ENCODE measurements at regions not wholly inside any gene's neighbourhood (a gene's known extent, or its start where the extent isn't known, plus 50 kb on each side); places are given as distances from the start of the nearest gene placed in this dataset.

DNA sequence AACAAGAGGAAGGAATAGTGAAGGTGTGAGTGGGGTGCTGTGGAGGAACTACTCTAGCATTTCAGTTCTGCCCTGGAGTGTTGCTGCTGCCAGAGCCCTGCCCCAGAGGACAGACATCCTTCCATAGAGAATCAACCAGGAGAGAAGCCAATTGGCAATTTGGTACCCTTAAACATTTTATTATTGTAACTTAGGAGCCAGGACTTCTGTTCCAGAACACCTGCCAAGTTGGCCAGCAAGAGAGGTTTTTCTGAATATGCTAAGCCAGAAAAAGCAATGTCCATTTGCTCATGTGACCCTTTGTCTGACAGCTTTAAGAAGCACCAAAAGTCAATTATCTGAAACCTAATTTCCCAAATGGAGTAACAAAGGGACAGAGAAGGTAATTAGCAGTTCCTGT is 264.9 kb downstream of the MEX3B start:
- intact Hi-C loops (cut with micrococcal nuclease): no loop called here
- Histone ChIP-seq H2AFZ (ENCODE audit: low read depth, low read length) (no peak overlapping the region), H3K4me2 (ENCODE audit: insufficient read depth, low read length) (no peak overlapping the region), H4K20me1 (replicated peaks; ENCODE audit: control insufficient read depth, extremely low read depth, insufficient read depth, low read length) (no peaks in the 10 kb centered on the region), H3K9ac (replicated peaks; ENCODE audit: extremely low read depth, insufficient read depth, low read length) (no peak overlapping the region), H3K4me3 (replicated peaks in 1 of 3; ENCODE audit: insufficient read depth in 1 of 3, low read depth in 1 of 3, low read length in 3 of 3) (no peak overlapping the region), H3K36me3 (ENCODE audit: control insufficient read depth in 2 of 2, extremely low read depth in 1 of 2, insufficient read depth in 2 of 2, low read length in 2 of 2) (no peaks in the 10 kb centered on the region), H3K27ac (ENCODE audit: insufficient read depth, low read depth, low read length) (no peak overlapping the region), H3K9me3 (replicated peaks; ENCODE audit: control insufficient read depth, insufficient read depth, low read length) (no peaks in the 10 kb centered on the region), H3K79me2 (ENCODE audit: control insufficient read depth, insufficient read depth, low read length) (no peaks in the 10 kb centered on the region), H3K4me1 (ENCODE audit: control insufficient read depth, extremely low read depth, insufficient read depth, low read length) (no peaks in the 10 kb centered on the region), H3K9me1 (replicated peaks; ENCODE audit: control insufficient read depth, extremely low read depth, insufficient read depth, low read length) (no peaks in the 10 kb centered on the region), H3K27me3 (ENCODE audit: control insufficient read depth in 2 of 2, insufficient read depth in 2 of 2, low read length in 2 of 2) (no peaks in the 10 kb centered on the region)
- ChIA-PET CTCF (no interaction called here), POLR2A (no interaction called here)
- FAIRE-seq: no peak
- TF ChIP-seq GATA2 (IDR thresholded peaks at IDR 0.05; ENCODE audit: insufficient read depth, insufficient read length, low read depth, low read length) (no peak), POLR2A (IDR thresholded peaks at IDR 0.05; ENCODE audit: low read depth, low read length) (no peak), MYC (IDR thresholded peaks at IDR 0.05; ENCODE audit: low read depth, low read length) (no peak), POLR2AphosphoS5 (IDR thresholded peaks at IDR 0.05; ENCODE audit: insufficient read depth, low read depth, low read length) (no peak), EZH2 (IDR thresholded peaks at IDR 0.05; ENCODE audit: borderline replicate concordance, low read depth, low read length, severe bottlenecking) (no peak)
- TF ChIP-seq, protein P1, sequence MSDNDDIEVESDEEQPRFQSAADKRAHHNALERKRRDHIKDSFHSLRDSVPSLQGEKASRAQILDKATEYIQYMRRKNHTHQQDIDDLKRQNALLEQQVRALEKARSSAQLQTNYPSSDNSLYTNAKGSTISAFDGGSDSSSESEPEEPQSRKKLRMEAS (IDR thresholded peaks at IDR 0.05; ENCODE audit: insufficient read depth, insufficient read length): no peak
- TF ChIP-seq, protein P2, sequence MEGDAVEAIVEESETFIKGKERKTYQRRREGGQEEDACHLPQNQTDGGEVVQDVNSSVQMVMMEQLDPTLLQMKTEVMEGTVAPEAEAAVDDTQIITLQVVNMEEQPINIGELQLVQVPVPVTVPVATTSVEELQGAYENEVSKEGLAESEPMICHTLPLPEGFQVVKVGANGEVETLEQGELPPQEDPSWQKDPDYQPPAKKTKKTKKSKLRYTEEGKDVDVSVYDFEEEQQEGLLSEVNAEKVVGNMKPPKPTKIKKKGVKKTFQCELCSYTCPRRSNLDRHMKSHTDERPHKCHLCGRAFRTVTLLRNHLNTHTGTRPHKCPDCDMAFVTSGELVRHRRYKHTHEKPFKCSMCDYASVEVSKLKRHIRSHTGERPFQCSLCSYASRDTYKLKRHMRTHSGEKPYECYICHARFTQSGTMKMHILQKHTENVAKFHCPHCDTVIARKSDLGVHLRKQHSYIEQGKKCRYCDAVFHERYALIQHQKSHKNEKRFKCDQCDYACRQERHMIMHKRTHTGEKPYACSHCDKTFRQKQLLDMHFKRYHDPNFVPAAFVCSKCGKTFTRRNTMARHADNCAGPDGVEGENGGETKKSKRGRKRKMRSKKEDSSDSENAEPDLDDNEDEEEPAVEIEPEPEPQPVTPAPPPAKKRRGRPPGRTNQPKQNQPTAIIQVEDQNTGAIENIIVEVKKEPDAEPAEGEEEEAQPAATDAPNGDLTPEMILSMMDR (IDR thresholded peaks at IDR 0.05; ENCODE audit: extremely low read depth in 1 of 2, insufficient read depth in 1 of 2, low read depth in 1 of 2, low read length in 2 of 2): no peak
- dilution Hi-C loops (cut with MboI; ENCODE audit: extremely low pct_ligation_motif_present, low sequenced_read_pairs): no loop called here
- no peak for DNase-seq (ENCODE audit: low read depth, low spot score)
- BruUV-seq (replicated peaks): no TSS peak

DNA sequence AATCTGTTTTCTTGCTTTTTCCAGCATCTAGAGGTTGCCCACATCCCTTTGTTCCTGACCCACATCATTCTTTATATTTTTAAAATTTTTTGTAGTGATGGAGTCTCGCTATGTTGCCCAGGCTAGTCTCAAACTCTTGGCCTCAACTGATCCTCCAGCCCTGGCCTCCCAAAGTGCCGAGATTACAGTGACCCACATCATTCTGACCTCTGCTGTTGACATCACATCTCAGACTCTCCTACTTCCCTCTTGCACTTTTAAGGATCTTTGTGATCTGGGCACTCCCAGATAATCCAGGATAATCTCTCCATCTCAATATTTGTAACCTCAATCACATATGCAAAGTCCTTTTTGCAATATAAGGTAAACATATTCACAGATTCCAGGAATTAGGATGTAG is 266.6 kb downstream of the MEX3B start:
- Histone ChIP-seq H2AFZ (ENCODE audit: low read depth, low read length) (no peak overlapping the region), H3K4me2 (ENCODE audit: insufficient read depth, low read length) (no peak overlapping the region), H3K79me2 (ENCODE audit: control insufficient read depth, insufficient read depth, low read length) (no peaks in the 10 kb centered on the region), H3K27me3 (ENCODE audit: control insufficient read depth in 2 of 2, insufficient read depth in 2 of 2, low read length in 2 of 2) (no peaks in the 10 kb centered on the region), H3K9me3 (replicated peaks; ENCODE audit: control insufficient read depth, insufficient read depth, low read length) (no peaks in the 10 kb centered on the region), H4K20me1 (replicated peaks; ENCODE audit: control insufficient read depth, extremely low read depth, insufficient read depth, low read length) (no peaks in the 10 kb centered on the region), H3K36me3 (ENCODE audit: control insufficient read depth in 2 of 2, extremely low read depth in 1 of 2, insufficient read depth in 2 of 2, low read length in 2 of 2) (no peaks in the 10 kb centered on the region), H3K9me1 (replicated peaks; ENCODE audit: control insufficient read depth, extremely low read depth, insufficient read depth, low read length) (no peaks in the 10 kb centered on the region), H3K27ac (ENCODE audit: insufficient read depth, low read depth, low read length) (no peak overlapping the region), H3K9ac (replicated peaks; ENCODE audit: extremely low read depth, insufficient read depth, low read length) (no peak overlapping the region), H3K4me1 (ENCODE audit: control insufficient read depth, extremely low read depth, insufficient read depth, low read length) (no peaks in the 10 kb centered on the region), H3K4me3 (replicated peaks in 1 of 3; ENCODE audit: insufficient read depth in 1 of 3, low read depth in 1 of 3, low read length in 3 of 3) (no peak overlapping the region)
- POLR2A ChIA-PET: no interaction called here
- intact Hi-C loops (cut with micrococcal nuclease): no loop called here
- DNase-seq (ENCODE audit: low read depth, low spot score) (no peak), FAIRE-seq (no peak)
- BruUV-seq (replicated peaks): no TSS peak
- dilution Hi-C loops (cut with MboI; ENCODE audit: extremely low pct_ligation_motif_present, low sequenced_read_pairs): no loop called here
- CTCF ChIA-PET: no interaction called here
- TF ChIP-seq GATA2 (IDR thresholded peaks at IDR 0.05; ENCODE audit: insufficient read depth, insufficient read length, low read depth, low read length) (no peak), FOS (IDR thresholded peaks at IDR 0.05; ENCODE audit: borderline replicate concordance, insufficient read depth, low read length) (no peak), MYC (IDR thresholded peaks at IDR 0.05; ENCODE audit: low read depth, low read length) (no peak), POLR2AphosphoS5 (IDR thresholded peaks at IDR 0.05; ENCODE audit: insufficient read depth, low read depth, low read length) (no peak), JUN (IDR thresholded peaks at IDR 0.05; ENCODE audit: borderline replicate concordance, insufficient read depth, insufficient read length, low read depth) (no peak), EZH2 (IDR thresholded peaks at IDR 0.05; ENCODE audit: borderline replicate concordance, low read depth, low read length, severe bottlenecking) (no peak)
- TF ChIP-seq, protein P2 (IDR thresholded peaks at IDR 0.05; ENCODE audit: extremely low read depth in 1 of 2, insufficient read depth in 1 of 2, low read depth in 1 of 2, low read length in 2 of 2): no peak
